IMR-90 (cell line): ENCODE measurements at regions not wholly inside any gene's neighbourhood (a gene's known extent, or its start where the extent isn't known, plus 50 kb on each side); places are given as distances from the start of the nearest gene placed in this dataset.

ENCODE experiments used
- ATAC-seq: fragments of 200-7000 bp; cut with Tn5 transposase; 2 replicates; pipeline ENCODE4 v1.9.1; 2020; ENCODE audit warnings: low read depth, mild to moderate bottlenecking, moderate library complexity
- BruUV-seq: library from RNA; stranded (reverse); fragments of 400-500 nt; replicated peaks from 2 replicates; lab custom pipeline; 2021; lab: Mats Ljungman, UMichigan
- CTCF ChIA-PET: fragments of 300-600 bp; formaldehyde crosslinking; extraction: SDS; loops from one replicate; lab custom pipeline; 2021; ENCODE audit warnings: antibody characterized with exemption; lab: Yijun Ruan, JAX
- POLR2A ChIA-PET: fragments of 300-600 bp; sonication (Branson Sonifier 250); formaldehyde crosslinking; loops from one replicate; lab custom pipeline; 2022; ENCODE audit warnings: antibody characterized with exemption; ENCODE audit not compliant: unreplicated experiment; lab: Charles Lee
- DNase-seq: peaks from one replicate; pipeline ENCODE4 v3.0.0; 2013
- H2AFZ ChIP-seq: replicated peaks from 2 replicates; pipeline ENCODE3; 2013; ENCODE audit warnings: low read length, mild to moderate bottlenecking; ENCODE audit not compliant: poor library complexity
- H2AK5ac ChIP-seq: 2 replicates; pipeline ENCODE4 v1.6.1; 2013; ENCODE audit warnings: low read depth, low read length, inconsistent platforms
- H2AK9ac ChIP-seq: replicated peaks from 2 replicates; pipeline ENCODE3; 2013; ENCODE audit warnings: mild to moderate bottlenecking, low read depth, low read length, moderate library complexity; ENCODE audit not compliant: poor library complexity
- H2BK120ac ChIP-seq: 2 replicates; pipeline ENCODE4 v1.6.1; 2013; ENCODE audit warnings: low read depth, low read length, inconsistent platforms
- H2BK15ac ChIP-seq: 3 replicates; pipeline ENCODE4 v1.6.1; 2013; ENCODE audit warnings: low read depth, low read length, inconsistent platforms
- H2BK20ac ChIP-seq: 2 replicates; pipeline ENCODE4 v1.6.1; 2013; ENCODE audit warnings: low read depth, mild to moderate bottlenecking, inconsistent platforms, low read length, moderate library complexity
- H2BK5ac ChIP-seq: 2 replicates; pipeline ENCODE4 v1.6.1; 2013; ENCODE audit warnings: mild to moderate bottlenecking, low read depth, low read length, inconsistent platforms; ENCODE audit not compliant: poor library complexity, severe bottlenecking
- H3K14ac ChIP-seq: replicated peaks from 2 replicates; pipeline ENCODE4 v1.6.1; 2013; ENCODE audit warnings: low read depth, low read length, inconsistent platforms
- H3K18ac ChIP-seq: 2 replicates; pipeline ENCODE4 v1.6.1; 2013; ENCODE audit warnings: low read depth, low read length, control low read depth
- H3K23ac ChIP-seq: 2 replicates; pipeline ENCODE4 v1.6.1; 2013; ENCODE audit warnings: low read depth, low read length, inconsistent platforms
- H3K27ac ChIP-seq: 2 replicates; pipeline ENCODE4 v1.5.1; 2013; ENCODE audit warnings: mild to moderate bottlenecking, control low read depth, low read length; ENCODE audit not compliant: insufficient read depth
- H3K27me3 ChIP-seq: 2 replicates; pipeline ENCODE4 v1.6.1; 2013; ENCODE audit warnings: low read length; ENCODE audit not compliant: control insufficient read depth, insufficient read depth
- H3K36me3 ChIP-seq: 2 replicates; pipeline ENCODE4 v1.6.1; 2013; ENCODE audit warnings: low read length, mixed read lengths; ENCODE audit not compliant: control insufficient read depth, insufficient read depth
- H3K4ac ChIP-seq: 2 replicates; pipeline ENCODE4 v1.6.1; 2013; ENCODE audit warnings: low read depth, low read length, inconsistent platforms
- H3K4me1 ChIP-seq: 2 replicates; pipeline ENCODE4 v1.6.1; 2013; ENCODE audit warnings: low read length, mixed read lengths; ENCODE audit not compliant: control insufficient read depth, insufficient read depth
- H3K4me2 ChIP-seq: 2 replicates; pipeline ENCODE4 v1.6.1; 2013; ENCODE audit warnings: low read depth, mild to moderate bottlenecking, control low read depth, low read length, moderate library complexity
- H3K4me3 ChIP-seq: 2 replicates; pipeline ENCODE4 v1.5.1; 2013; ENCODE audit warnings: low read depth, mild to moderate bottlenecking, control low read depth, low read length, moderate library complexity; ENCODE audit not compliant: insufficient read depth
- H3K56ac ChIP-seq: 2 replicates; pipeline ENCODE4 v1.6.1; 2013; ENCODE audit warnings: low read length, inconsistent platforms; ENCODE audit not compliant: insufficient read depth; ENCODE audit errors: extremely low read depth
- H3K79me1 ChIP-seq, 2 experiments: 2 replicates each; pipeline ENCODE4 v1.6.1; 2013; ENCODE audit warnings: low read length in 2 of 2, inconsistent platforms in 1 of 2, low read depth in 1 of 2
- H3K9ac ChIP-seq: 2 replicates; pipeline ENCODE4 v1.6.1; 2013; ENCODE audit warnings: low read depth, low read length, control low read depth
- H3K9me1 ChIP-seq: 2 replicates; pipeline ENCODE4 v1.6.1; 2013; ENCODE audit warnings: low read length, inconsistent platforms; ENCODE audit not compliant: insufficient read depth
- H3K9me3 ChIP-seq: 2 replicates; pipeline ENCODE4 v1.6.1; 2013; ENCODE audit warnings: low read length; ENCODE audit not compliant: control insufficient read depth, insufficient read depth
- H4K20me1 ChIP-seq: 2 replicates; pipeline ENCODE4 v1.6.1; 2013; ENCODE audit warnings: low read length, inconsistent platforms; ENCODE audit not compliant: insufficient read depth
- H4K5ac ChIP-seq: 2 replicates; pipeline ENCODE4 v1.6.1; 2013; ENCODE audit warnings: mild to moderate bottlenecking, low read depth, low read length, control low read depth
- H4K8ac ChIP-seq, 2 experiments: 2 replicates each; pipeline ENCODE4 v1.6.1; 2013; ENCODE audit warnings: low read depth in 2 of 2, low read length in 2 of 2, control low read depth in 1 of 2, inconsistent platforms in 1 of 2
- H4K91ac ChIP-seq: 2 replicates; pipeline ENCODE4 v1.6.1; 2013; ENCODE audit warnings: low read depth, low read length, inconsistent platforms; ENCODE audit not compliant: insufficient read depth
- BHLHE40 ChIP-seq: fragments of 150-350 bp; IDR thresholded peaks from 2 replicates; pipeline ENCODE4 v1.6.1; 2016; ENCODE audit warnings: mild to moderate bottlenecking, low read depth, low read length
- MAZ ChIP-seq: IDR thresholded peaks from 2 replicates; pipeline ENCODE4 v1.6.1; 2012; ENCODE audit warnings: low read depth, mild to moderate bottlenecking, low read length, improper control_type of control experiment, moderate library complexity, borderline replicate concordance
- WGBS, 2 experiments: methylation state at CpG; one replicate each; pipeline versions ENCODE4 v1.1.5 to v1.1.7; 2013; ENCODE audit warnings: missing lambda C conversion rate in 2 of 2; ENCODE audit not compliant: insufficient read length in 1 of 2; ENCODE audit errors: extremely low coverage in 2 of 2; 5-methylcytosine and 5-hydroxymethylcytosine counted together
- dilution Hi-C: fragments of 300-500 bp; cut with HindIII; formaldehyde crosslinking; loops from one replicate; pipeline ENCODE4 v1.14.3; 2018; ENCODE audit warnings: low sequenced_read_pairs; ENCODE audit not compliant: unreplicated experiment
- in situ Hi-C: fragments of 300-500 bp; cut with MboI; formaldehyde crosslinking; loops from 3 replicates; pipeline ENCODE4 v1.14.3; 2019; ENCODE audit warnings: low sequenced_read_pairs, inconsistent platforms, mixed read lengths
- intact Hi-C: fragments of 100-400 bp; cut with micrococcal nuclease; formaldehyde crosslinking; loops from 2 replicates; pipeline ENCODE4 v1.10.0; 2022
- TF ChIP-seq, protein P1 (sequence below): fragments of 150-350 bp; IDR thresholded peaks from 2 replicates; pipeline ENCODE4 v1.6.1; 2017; ENCODE audit warnings: mild to moderate bottlenecking, antibody characterized with exemption, low read length, low read depth

- H4K8ac ChIP-seq: no peak overlapping the region
- no peak overlapping the region for H3K14ac ChIP-seq
- no peak overlapping the region for H3K23ac ChIP-seq
- ChIA-PET POLR2A (no interaction called here), CTCF (no interaction called here)
- no peak overlapping the region for H3K4me3 ChIP-seq
- BruUV-seq: no TSS peak
- no peaks in the 10 kb centered on the region for H3K27me3 ChIP-seq
- H2BK20ac ChIP-seq: no peak overlapping the region
- H3K56ac ChIP-seq: no peak overlapping the region
- no peak overlapping the region for H2AK5ac ChIP-seq
- no peak overlapping the region for H2BK120ac ChIP-seq
- H3K27ac ChIP-seq: no peak overlapping the region
- H3K9ac ChIP-seq: no peak overlapping the region
- H2BK15ac ChIP-seq: no peak overlapping the region
- TF ChIP-seq MAZ (no peak), BHLHE40 (no peak)
- TF ChIP-seq, protein P1, sequence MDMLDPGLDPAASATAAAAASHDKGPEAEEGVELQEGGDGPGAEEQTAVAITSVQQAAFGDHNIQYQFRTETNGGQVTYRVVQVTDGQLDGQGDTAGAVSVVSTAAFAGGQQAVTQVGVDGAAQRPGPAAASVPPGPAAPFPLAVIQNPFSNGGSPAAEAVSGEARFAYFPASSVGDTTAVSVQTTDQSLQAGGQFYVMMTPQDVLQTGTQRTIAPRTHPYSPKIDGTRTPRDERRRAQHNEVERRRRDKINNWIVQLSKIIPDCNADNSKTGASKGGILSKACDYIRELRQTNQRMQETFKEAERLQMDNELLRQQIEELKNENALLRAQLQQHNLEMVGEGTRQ: no peak
- no peaks in the 10 kb centered on the region for H3K4me1 ChIP-seq
- DNase-seq (no peak), ATAC-seq (no peak)
- no peak overlapping the region for H3K4ac ChIP-seq
- H3K18ac ChIP-seq: no peak overlapping the region
- no peak overlapping the region for H4K5ac ChIP-seq
- WGBS, 2 experiments: no CpG with 5 or more reads among the region's 4 CpGs
- in situ Hi-C loops (no loop called here), intact Hi-C loops (no loop called here), dilution Hi-C loops (no loop called here)
- no peaks in the 10 kb centered on the region for H3K36me3 ChIP-seq
- no peak overlapping the region for H2AK9ac ChIP-seq
- no peaks in the 10 kb centered on the region for H3K9me1 ChIP-seq
- no peak overlapping the region for H4K91ac ChIP-seq
- no peak overlapping the region for H2BK5ac ChIP-seq
- no peak overlapping the region for H2AFZ ChIP-seq
- H4K20me1 ChIP-seq: no peaks in the 10 kb centered on the region
- no peaks in the 10 kb centered on the region for H3K79me1 ChIP-seq
- H3K9me3 ChIP-seq: no peaks in the 10 kb centered on the region
- no peak overlapping the region for H3K4me2 ChIP-seq
These were observed 189.7 kb downstream of the TUSC7 start for GRCh38 chr3:116899253-116899652.
